SK-N-SH treated with all-trans-retinoic acid at 6 μM for 48 hours (cell line): ENCODE measurements at regions not wholly inside any gene's neighbourhood (a gene's known extent, or its start where the extent isn't known, plus 50 kb on each side); places are given as distances from the start of the nearest gene placed in this dataset.

Experiments
- RARB ChIP-seq: fragments of 250-450 bp; sonication (Bioruptor Pico); IDR thresholded peaks from 2 replicates; pipeline ENCODE4 v1.8.0; 2021; ENCODE audit warnings: mild to moderate bottlenecking, moderate library complexity
- ZFP3 ChIP-seq: fragments of 250-450 bp; sonication (Bioruptor Pico); IDR thresholded peaks from 2 replicates; pipeline ENCODE4 v1.5.0; 2020; ENCODE audit warnings: mild to moderate bottlenecking, moderate library complexity
- ZNF70 ChIP-seq: fragments of 450-650 bp; formaldehyde crosslinking; IDR thresholded peaks from 2 replicates; pipeline ENCODE4 v1.5.0; 2020; ENCODE audit warnings: mild to moderate bottlenecking, moderate library complexity

GRCh38 chr2:204061241-204061640 lies 124.7 kb downstream of the ICOS start:
- no peak for TF ChIP-seq ZFP3
- no peak for TF ChIP-seq ZNF70 (CRISPR knock-in tag)
- TF ChIP-seq RARB (CRISPR knock-in tag): no peak
